ENCODE measurements at regions not wholly inside any gene's neighbourhood (a gene's known extent, or its start where the extent isn't known, plus 50 kb on each side); places are given as distances from the start of the nearest gene placed in this dataset.
"Not testable (repeated sequence)": the region's sequence is repeated elsewhere in the genome, so short reads cannot be mapped to it uniquely, and the experiment has no call there.

- TF ChIP-seq POLR2AphosphoS5, POLR2A, TAF1, SPI1, POU2F2 (IDR thresholded peaks at IDR 0.05; ENCODE audit: low read depth, low read length): not testable (repeated sequence)
Measured at GRCh38 chr7:156565002-156565401, 75.6 kb upstream of the RNF32 start.
